ENCODE measurements at regions not wholly inside any gene's neighbourhood (a gene's known extent, or its start where the extent isn't known, plus 50 kb on each side); places are given as distances from the start of the nearest gene placed in this dataset.

GRCh38 chr14:61878931-61879330 is 116.7 kb downstream of the SNAPC1 start:
- Mint-ChIP-seq H3K27me3 (peaks cover 53 to 54% of the 10 kb centered on the region in 2 donors), H3K4me3 (no peak overlapping the region), H3K27ac (no peak overlapping the region), H3K4me1 (ENCODE audit: low read depth in 2 of 2) (no peaks in the 10 kb centered on the region), H3K36me3 (no peaks in the 10 kb centered on the region), H3K9me3 (no peaks in the 10 kb centered on the region)
- DNase-seq (ENCODE audit: low spot score), result no peak
- no peak for ATAC-seq

- H3K27ac Mint-ChIP-seq, result no peak overlapping the region
- H3K4me3 Mint-ChIP-seq, result no peak overlapping the region
- no peak for ATAC-seq
- no peak for DNase-seq (ENCODE audit: low spot score)
- peaks cover 39 to 44% of the 10 kb centered on the region in 2 donors for H3K27me3 Mint-ChIP-seq
- no peaks in the 10 kb centered on the region for H3K4me1 Mint-ChIP-seq (ENCODE audit: low read depth in 2 of 2)
- H3K36me3 Mint-ChIP-seq, result no peaks in the 10 kb centered on the region
- H3K9me3 Mint-ChIP-seq, result no peaks in the 10 kb centered on the region
Observed at GRCh38 chr14:61881046-61881445, 118.8 kb downstream of the SNAPC1 start.

- no peaks in the 10 kb centered on the region for H3K36me3 Mint-ChIP-seq
- no peaks in the 10 kb centered on the region for H3K9me3 Mint-ChIP-seq
- no peak overlapping the region for H3K27ac Mint-ChIP-seq
- peaks cover 4 to 9% of the 10 kb centered on the region in 2 donors for H3K4me1 Mint-ChIP-seq (ENCODE audit: low read depth in 2 of 2)
- no peak overlapping the region for H3K4me3 Mint-ChIP-seq
- no peak for ATAC-seq
- DNase-seq (ENCODE audit: low spot score), result no peak
- peaks cover 24 to 29% of the 10 kb centered on the region in 2 donors for H3K27me3 Mint-ChIP-seq
Observed at GRCh38 chr14:61884711-61885110, 122.5 kb downstream of the SNAPC1 start.

- no peaks in the 10 kb centered on the region for H3K36me3 Mint-ChIP-seq
- no peak overlapping the region for H3K27ac Mint-ChIP-seq
- H3K4me1 Mint-ChIP-seq (ENCODE audit: low read depth in 2 of 2), result peaks cover 10 to 14% of the 10 kb centered on the region in 2 donors
- no peak for ATAC-seq
- no peaks in the 10 kb centered on the region for H3K9me3 Mint-ChIP-seq
- no peak for DNase-seq (ENCODE audit: low spot score)
- peaks cover 19 to 25% of the 10 kb centered on the region in 2 donors for H3K27me3 Mint-ChIP-seq
- no peak overlapping the region for H3K4me3 Mint-ChIP-seq
Observed at GRCh38 chr14:61885203-61885961, 123.2 kb downstream of the SNAPC1 start.

- H3K27ac Mint-ChIP-seq, result no peak overlapping the region
- H3K27me3 Mint-ChIP-seq, result peaks cover under 1 to 19% of the 10 kb centered on the region in 2 donors
- H3K4me1 Mint-ChIP-seq (ENCODE audit: low read depth in 2 of 2), result peaks cover 10 to 20% of the 10 kb centered on the region in 2 donors
- no peak overlapping the region for H3K4me3 Mint-ChIP-seq
- DNase-seq (ENCODE audit: low spot score), result no peak
- ATAC-seq, result no peak
- no peaks in the 10 kb centered on the region for H3K9me3 Mint-ChIP-seq
- no peaks in the 10 kb centered on the region for H3K36me3 Mint-ChIP-seq
Observed at GRCh38 chr14:61887628-61888027, 125.4 kb downstream of the SNAPC1 start.

- ATAC-seq (peak; percentile 96 to 97), DNase-seq (ENCODE audit: low spot score) (peak; percentile 61)
- Mint-ChIP-seq H3K4me3 (peak overlapping the region; percentile 61), H3K4me1 (ENCODE audit: low read depth in 2 of 2) (peaks cover 10 to 20% of the 10 kb centered on the region in 2 donors), H3K9me3 (no peaks in the 10 kb centered on the region), H3K36me3 (no peaks in the 10 kb centered on the region), H3K27ac (peak overlapping the region; percentile 79 to 96), H3K27me3 (peaks cover 0 to 14% of the 10 kb centered on the region in 2 donors)
Observed at GRCh38 chr14:61889914-61890351, 127.7 kb downstream of the SNAPC1 start.

- H3K9me3 Mint-ChIP-seq, result no peaks in the 10 kb centered on the region
- H3K4me3 Mint-ChIP-seq, result no peak overlapping the region
- no peak for ATAC-seq
- peaks cover 0 to 10% of the 10 kb centered on the region in 2 donors for H3K27me3 Mint-ChIP-seq
- DNase-seq (ENCODE audit: low spot score), result no peak
- peaks cover 10 to 20% of the 10 kb centered on the region in 2 donors for H3K4me1 Mint-ChIP-seq (ENCODE audit: low read depth in 2 of 2)
- H3K27ac Mint-ChIP-seq, result peak overlapping the region in 1 of 2 donors; percentile 96
- no peaks in the 10 kb centered on the region for H3K36me3 Mint-ChIP-seq
Observed at GRCh38 chr14:61891170-61891569, 128.9 kb downstream of the SNAPC1 start.

- peaks cover 0 to 7% of the 10 kb centered on the region in 2 donors for H3K27me3 Mint-ChIP-seq
- H3K9me3 Mint-ChIP-seq, result no peaks in the 10 kb centered on the region
- H3K4me1 Mint-ChIP-seq (ENCODE audit: low read depth in 2 of 2), result peaks cover 10 to 20% of the 10 kb centered on the region in 2 donors
- peak overlapping the region in 1 of 2 donors; percentile 96 for H3K27ac Mint-ChIP-seq
- H3K4me3 Mint-ChIP-seq, result no peak overlapping the region
- ATAC-seq, result no peak
- no peak for DNase-seq (ENCODE audit: low spot score)
- no peaks in the 10 kb centered on the region for H3K36me3 Mint-ChIP-seq
Observed at GRCh38 chr14:61891810-61892209, 129.6 kb downstream of the SNAPC1 start.

GRCh38 chr14:61893371-61893940 is 131.2 kb downstream of the SNAPC1 start:
- Mint-ChIP-seq H3K4me1 (ENCODE audit: low read depth in 2 of 2) (peaks cover 10 to 20% of the 10 kb centered on the region in 2 donors), H3K9me3 (no peaks in the 10 kb centered on the region), H3K4me3 (no peak overlapping the region), H3K36me3 (no peaks in the 10 kb centered on the region), H3K27me3 (peaks cover 0 to 10% of the 10 kb centered on the region in 2 donors), H3K27ac (no peak overlapping the region)
- ATAC-seq, result no peak
- no peak for DNase-seq (ENCODE audit: low spot score)

- H3K4me1 Mint-ChIP-seq (ENCODE audit: low read depth in 2 of 2), result peaks cover 7 to 12% of the 10 kb centered on the region in 2 donors
- no peaks in the 10 kb centered on the region for H3K9me3 Mint-ChIP-seq
- H3K36me3 Mint-ChIP-seq, result no peaks in the 10 kb centered on the region
- H3K27ac Mint-ChIP-seq, result no peak overlapping the region
- peak; percentile 67 for DNase-seq (ENCODE audit: low spot score)
- H3K27me3 Mint-ChIP-seq, result peaks cover 0 to 10% of the 10 kb centered on the region in 2 donors
- H3K4me3 Mint-ChIP-seq, result no peak overlapping the region
- no peak for ATAC-seq
Observed at GRCh38 chr14:61894452-61895077, 132.3 kb downstream of the SNAPC1 start.

GRCh38 chr14:61897300-61897699 is 135.1 kb downstream of the SNAPC1 start:
- Mint-ChIP-seq H3K36me3 (no peaks in the 10 kb centered on the region), H3K4me1 (ENCODE audit: low read depth in 2 of 2) (no peaks in the 10 kb centered on the region), H3K9me3 (no peaks in the 10 kb centered on the region), H3K27ac (no peak overlapping the region), H3K4me3 (no peak overlapping the region), H3K27me3 (peaks cover 0 to 4% of the 10 kb centered on the region in 2 donors)
- DNase-seq (ENCODE audit: low spot score) (no peak), ATAC-seq (no peak)

GRCh38 chr14:61898568-61898967 is 136.3 kb downstream of the SNAPC1 start:
- no peak for DNase-seq (ENCODE audit: low spot score)
- Mint-ChIP-seq H3K4me3 (no peak overlapping the region), H3K9me3 (no peaks in the 10 kb centered on the region), H3K27ac (no peak overlapping the region), H3K4me1 (ENCODE audit: low read depth in 2 of 2) (no peaks in the 10 kb centered on the region), H3K36me3 (no peaks in the 10 kb centered on the region), H3K27me3 (peaks cover 0 to 3% of the 10 kb centered on the region in 2 donors)
- ATAC-seq, result peak in 1 of 2 donors; percentile 43

- Mint-ChIP-seq H3K36me3 (no peaks in the 10 kb centered on the region), H3K4me3 (no peak overlapping the region), H3K4me1 (ENCODE audit: low read depth in 2 of 2) (no peaks in the 10 kb centered on the region), H3K27ac (no peak overlapping the region), H3K27me3 (peaks cover 0 to 3% of the 10 kb centered on the region in 2 donors), H3K9me3 (no peaks in the 10 kb centered on the region)
- no peak for DNase-seq (ENCODE audit: low spot score)
- ATAC-seq, result no peak
Observed at GRCh38 chr14:61899497-61899896, 137.3 kb downstream of the SNAPC1 start.

- DNase-seq (ENCODE audit: low spot score), result no peak
- Mint-ChIP-seq H3K36me3 (no peaks in the 10 kb centered on the region), H3K4me3 (no peak overlapping the region), H3K4me1 (ENCODE audit: low read depth in 2 of 2) (no peaks in the 10 kb centered on the region), H3K27me3 (peaks cover 16% of the 10 kb centered on the region in 2 donors), H3K9me3 (no peaks in the 10 kb centered on the region), H3K27ac (no peak overlapping the region)
- ATAC-seq, result no peak
Observed at GRCh38 chr14:61904946-61905345, 142.7 kb downstream of the SNAPC1 start.
